Suppressor macrophage (primary cell): ENCODE measurements at regions not wholly inside any gene's neighbourhood (a gene's known extent, or its start where the extent isn't known, plus 50 kb on each side); places are given as distances from the start of the nearest gene placed in this dataset.
A peak's percentile ranks its signal among the peaks of the same experiment; 100 is the strongest.

Experiments used
- DNase-seq, 4 experiments: peaks; one replicate each; pipeline ENCODE4 v3.0.0-alpha.2; 2020 to 2022

DNA sequence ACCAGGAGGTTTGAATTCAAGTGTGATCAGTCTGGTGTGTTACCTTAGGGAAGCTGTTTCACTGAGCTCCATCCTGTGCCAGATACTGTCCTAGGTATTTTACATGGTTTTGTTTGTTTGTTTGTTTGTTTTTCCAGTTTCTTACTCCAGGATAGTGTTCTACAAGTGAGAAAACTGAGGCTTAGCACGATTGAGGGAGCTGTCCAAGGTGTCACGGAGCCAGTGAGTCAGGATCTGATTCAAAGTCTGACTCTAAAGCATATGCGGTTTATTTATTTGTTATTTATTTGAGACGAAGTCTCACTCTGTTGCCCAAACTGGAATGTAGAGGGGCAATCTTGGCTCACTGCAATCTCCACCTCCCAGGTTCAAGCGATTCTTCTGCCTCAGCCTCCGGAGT, 79.7 kb upstream of the GNG2 start:
- no peak for DNase-seq

DNA sequence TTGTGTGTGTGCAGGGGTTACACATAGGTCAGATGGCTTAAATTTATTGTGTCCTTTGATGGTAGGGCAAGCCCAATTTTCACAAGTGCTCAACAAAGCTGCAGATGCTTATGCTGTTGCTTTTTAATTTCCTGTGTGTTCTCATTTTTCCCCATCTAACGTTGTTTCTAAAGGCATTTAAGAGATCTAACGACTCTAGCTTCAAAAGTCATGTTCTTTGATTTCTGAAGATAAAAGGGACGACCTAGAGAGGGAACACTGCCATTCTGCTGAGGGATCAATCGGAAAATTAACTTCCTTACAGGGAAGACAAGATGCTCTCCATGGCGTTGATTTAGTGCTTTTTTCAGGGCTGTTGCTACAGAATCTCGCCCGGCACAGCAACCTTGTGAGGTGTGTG, 79.0 kb upstream of the GNG2 start:
- no peak for DNase-seq

DNA sequence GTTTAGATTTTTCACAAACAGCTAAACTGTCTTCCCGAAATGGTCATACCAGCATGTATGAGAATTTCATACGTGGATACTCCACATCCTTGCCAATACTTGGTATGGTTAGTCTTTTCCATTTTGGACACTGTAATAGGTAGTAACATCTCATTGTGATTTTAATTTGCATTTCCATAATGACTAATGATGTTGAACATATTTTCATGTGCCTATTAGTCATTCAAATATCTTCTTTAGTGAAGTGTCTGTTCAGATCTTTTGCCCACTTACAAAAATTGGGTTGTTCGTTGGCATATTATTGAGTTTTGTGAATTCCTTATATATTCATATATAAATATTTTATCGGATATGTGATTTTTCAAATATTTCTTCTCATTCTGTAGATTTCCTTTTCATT, 78.0 kb upstream of the GNG2 start:
- no peak for DNase-seq

DNA sequence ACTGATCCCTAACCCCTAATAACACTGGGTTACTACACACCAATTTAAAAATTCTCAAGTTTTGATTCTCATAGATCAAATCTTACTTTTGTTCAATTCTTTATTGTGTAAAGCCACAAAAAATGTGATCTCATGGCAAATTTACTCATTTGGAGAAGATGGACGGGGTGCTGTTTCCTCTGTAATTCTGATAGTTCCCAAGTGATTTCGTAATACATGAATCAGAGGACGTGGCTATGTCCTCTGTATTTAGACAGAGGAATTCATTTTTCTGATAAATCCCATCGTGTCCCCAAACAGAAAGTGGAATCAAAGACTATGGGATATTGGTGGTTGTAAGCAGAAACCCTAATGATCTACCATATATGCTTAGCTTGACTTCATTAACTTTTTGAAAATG, 76.6 kb upstream of the GNG2 start:
- peak; percentile 26 to 82 (median 68) for DNase-seq

DNA sequence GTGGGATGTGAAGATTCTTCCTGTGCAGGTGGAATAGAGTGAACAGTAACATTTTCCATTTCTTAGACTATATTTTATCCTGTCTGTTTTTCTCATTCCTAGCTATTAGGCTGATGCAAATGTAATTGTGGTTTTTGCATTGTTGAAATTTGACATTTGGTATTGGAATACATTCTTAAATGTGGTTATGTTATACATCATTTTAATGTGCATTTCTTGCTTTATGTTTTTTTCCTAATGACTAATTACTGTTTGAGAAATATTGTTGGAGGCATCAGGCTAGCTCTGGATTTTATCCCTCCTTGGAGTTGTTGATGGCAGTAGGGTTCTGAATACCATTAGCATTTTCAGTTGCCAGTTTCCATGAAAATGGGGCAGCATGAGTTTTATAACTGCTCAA, 75.9 kb upstream of the GNG2 start:
- DNase-seq: no peak

DNA sequence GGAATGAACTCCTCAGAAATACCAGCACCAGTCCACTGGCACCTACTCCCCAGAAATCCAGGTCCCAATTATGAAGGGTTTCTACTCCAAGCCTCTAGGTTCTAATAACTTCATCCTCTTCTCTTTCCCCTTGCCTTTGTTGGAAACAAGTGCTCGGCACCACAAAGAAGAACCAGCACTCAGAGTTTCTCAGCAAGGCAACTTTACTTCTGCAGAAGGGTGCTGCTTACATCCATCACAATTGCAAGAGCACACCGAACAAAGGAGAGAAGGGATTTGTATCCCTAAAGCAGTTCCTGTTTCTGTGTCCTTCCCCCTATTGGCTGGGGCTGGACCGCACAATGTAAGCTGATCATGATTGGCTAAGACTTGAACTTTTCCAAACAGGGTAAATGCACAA, 74.2 kb upstream of the GNG2 start:
- DNase-seq: no peak

DNA sequence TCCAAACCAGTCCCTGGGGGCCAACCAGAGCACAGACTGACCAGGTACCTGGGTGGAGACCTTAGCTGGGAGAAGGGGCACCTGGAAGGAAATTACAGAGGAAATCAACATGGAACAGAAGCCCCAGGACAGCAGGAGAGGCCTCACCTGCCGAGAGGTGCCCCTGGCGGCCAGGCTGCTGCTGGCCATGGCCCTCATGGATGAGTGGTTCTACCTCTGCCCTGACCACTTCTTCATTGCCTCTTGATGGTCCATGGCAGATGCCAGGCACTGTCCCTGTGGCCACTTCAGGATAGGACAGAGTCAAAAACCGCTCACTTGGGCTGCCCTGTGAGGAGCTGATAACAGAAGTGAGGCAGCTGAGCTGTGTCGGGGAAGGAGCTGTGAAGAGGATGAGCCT, 73.1 kb upstream of the GNG2 start:
- DNase-seq: no peak

DNA sequence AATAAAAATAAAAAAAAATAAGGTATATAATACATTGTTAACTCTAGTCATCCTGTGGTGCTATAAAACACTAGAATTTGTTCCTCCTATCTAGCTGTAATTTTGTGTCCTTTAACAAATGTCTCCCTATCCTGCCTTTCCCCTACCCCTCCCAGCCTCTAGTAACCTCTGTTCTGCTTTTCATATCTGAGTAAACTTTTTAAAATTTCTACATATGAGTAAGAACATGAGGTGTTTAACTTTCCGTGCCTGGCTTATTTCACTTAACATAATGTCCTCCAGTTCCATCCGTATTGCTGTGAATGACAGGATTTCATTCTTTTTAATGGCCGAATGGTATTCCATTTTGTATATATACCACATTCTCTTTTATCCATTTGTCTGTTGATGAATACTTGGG, 71.3 kb upstream of the GNG2 start:
- DNase-seq: peak in 3 of 4 experiments; percentile 14 to 38 (median 38)

DNA sequence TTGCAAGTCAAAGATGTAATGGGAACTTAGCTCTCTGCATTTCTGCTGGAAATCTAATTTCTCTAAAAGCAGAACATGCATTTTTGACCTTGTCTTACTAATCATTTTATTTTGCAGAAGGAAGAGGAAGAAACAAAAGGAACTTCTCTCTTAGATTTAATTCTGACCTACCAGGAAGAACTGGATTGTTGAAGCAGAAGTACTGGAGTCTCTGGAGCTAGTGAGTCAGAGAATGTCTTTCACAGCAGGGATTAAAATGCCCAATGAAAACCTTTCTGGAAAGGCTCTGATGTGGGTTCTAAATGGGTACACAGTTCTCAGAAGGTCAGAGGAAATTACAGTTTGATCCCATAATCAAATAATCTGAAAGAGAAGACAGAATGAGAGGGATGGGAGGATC, 70.8 kb upstream of the GNG2 start:
- DNase-seq: peak; percentile 59 to 92 (median 75)

DNA sequence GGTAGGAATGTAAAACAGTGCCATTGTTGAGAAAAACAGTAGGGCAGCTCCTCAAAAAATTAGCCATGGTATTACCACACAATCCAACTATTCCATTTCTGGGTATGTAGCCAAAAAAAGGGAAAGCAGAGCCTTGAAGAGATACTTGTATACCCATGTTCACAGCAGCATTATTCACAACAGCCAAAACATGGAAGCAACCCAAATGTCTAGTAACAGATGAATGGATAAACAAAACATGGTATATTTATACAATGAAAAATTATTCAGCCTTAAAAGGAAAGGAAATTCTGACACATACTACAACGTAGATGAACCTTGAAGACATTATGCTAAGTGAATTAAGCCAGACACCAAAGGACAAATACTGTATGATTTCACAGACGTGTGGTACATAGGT, 67.6 kb upstream of the GNG2 start:
- no peak for DNase-seq

DNA sequence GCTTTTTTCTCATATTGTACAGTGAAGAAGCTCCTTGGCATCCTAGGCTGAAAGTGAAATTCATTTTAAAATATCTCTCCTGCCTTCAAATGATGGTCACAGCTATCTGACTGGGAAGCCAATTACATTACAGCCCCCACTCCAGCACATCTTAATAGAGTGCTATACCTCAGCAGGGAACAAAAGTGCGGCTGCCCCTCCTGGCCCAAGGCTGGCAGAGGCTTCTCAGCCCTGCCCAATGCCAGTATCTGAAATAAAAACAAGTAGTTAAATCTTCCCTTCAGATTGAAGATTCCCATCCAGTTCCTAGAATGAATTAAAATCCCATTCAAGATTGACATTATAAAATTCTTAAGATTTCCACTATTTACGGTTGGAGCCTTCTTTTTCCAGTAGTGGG, 54.9 kb upstream of the GNG2 start:
- peak in 1 of 4 experiments; percentile 22 for DNase-seq

DNA sequence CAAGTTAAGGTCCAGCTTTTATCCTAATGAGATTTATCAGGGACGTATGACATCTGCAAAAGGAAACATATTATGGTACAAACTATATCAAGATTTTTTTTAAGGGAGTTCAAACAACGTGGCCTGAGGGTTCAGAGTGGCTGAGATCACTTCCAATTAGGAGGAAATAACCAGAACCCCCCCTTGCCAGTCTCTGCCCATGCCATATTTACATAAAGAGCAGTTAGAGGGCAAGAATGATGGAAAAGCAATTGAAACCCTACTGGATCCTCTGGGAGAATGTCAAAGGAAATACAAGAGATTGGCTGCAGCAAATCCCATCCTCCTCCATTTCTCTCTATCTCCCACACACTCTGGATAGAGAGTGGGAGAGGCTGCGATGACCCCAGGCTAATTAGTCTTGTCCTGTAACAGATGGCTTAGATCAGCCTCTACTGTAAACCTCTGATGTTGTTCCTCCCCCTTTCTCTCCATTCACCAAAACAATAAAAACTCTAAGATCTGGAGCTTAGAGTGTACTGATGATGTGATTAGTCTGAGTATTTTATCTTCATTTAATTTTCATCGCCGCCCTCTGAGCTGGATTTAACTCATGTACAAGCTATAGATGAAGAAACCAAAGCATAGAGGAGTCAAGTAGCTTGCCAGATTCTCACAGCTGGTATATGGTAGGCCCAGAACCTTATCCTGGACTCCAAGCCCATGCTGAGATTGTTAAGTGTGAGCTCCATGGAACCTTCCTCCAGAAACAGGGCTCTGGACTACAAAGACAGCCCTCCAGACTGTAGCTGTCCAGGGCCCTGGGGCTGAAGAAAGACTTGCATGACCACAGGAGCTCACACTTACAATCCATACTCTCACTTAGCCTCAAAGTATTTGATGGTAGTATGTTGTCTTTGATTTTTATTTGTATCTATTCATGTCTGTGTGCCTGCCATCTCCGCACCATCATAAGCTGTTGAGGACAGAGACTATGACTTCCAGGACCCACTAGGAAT, 54.1 kb upstream of the GNG2 start:
- no peak for DNase-seq

DNA sequence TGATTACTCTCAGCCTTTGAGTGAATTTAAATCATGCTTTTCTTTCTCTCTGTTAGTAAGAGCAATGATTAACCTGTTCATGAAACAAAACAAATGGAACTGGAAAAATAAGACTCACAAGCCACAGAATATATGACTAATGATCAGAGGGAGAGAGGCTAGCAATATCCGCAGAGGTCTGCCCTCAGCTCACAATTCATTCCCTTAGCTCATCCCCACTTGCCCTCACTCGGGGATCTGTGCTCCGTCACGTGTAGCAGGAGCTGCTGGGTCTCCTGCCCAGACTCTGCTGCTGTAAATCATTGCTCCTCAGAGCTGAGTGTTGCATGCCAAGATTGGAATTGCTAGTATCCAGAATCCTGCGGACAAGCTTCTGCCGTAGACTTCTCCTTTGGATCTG, 53.1 kb upstream of the GNG2 start:
- no peak for DNase-seq
